ENCODE measurements at regions not wholly inside any gene's neighbourhood (a gene's known extent, or its start where the extent isn't known, plus 50 kb on each side); places are given as distances from the start of the nearest gene placed in this dataset.

DNA sequence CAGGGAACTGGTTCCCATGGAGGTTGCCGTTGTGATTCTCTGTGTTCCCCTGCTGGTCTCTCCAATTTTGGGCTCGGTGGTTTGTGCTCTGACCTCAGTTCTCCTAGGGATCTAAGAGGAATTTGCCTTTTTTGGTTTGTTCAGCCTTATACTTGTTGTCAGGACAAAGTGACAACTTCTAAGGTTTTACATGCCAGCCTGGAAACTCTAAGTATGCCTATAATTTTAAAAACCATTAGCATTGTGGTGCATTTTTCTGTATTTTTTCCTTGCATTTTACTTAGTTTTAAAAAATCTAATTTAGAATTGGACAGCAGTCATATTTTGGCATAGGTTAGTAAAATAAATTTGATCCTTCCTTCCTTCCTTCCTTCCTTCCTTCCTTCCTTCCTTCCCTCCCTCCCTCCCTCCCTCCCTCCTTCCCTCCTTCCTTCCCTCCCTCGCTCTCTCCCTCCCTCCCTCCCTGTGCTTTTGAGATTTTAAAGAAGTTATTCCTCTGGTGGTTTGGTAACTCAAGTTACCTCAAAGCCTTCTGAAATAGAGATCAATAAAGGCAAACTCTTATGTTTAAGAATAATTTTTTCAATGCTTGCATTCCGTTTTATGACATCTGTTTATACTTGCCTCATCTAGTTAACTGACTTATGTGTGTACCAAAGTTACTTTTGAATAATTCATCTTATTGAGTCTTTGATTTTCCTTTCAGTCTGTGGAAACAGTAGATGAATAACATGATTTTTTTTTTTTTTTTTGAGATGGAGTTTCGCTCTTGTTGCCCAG is 141.3 kb upstream of the RGS17 start:
- Histone ChIP-seq H3K79me2 (ENCODE audit: control insufficient read depth, insufficient read depth, low read length) (no peaks in the 10 kb centered on the region), H3K27me3 (ENCODE audit: control insufficient read depth in 2 of 2, insufficient read depth in 2 of 2, low read length in 2 of 2) (no peaks in the 10 kb centered on the region), H3K9me1 (ENCODE audit: control insufficient read depth, insufficient read depth, low read length) (no peaks in the 10 kb centered on the region), H3K9me3 (replicated peaks; ENCODE audit: control insufficient read depth, insufficient read depth, low read depth, low read length) (peaks cover 2% of the 10 kb centered on the region; the same call in 1 of the 2 replicates), H4K20me1 (replicated peaks; ENCODE audit: control insufficient read depth, insufficient read depth, low read length) (no peaks in the 10 kb centered on the region), H3K27ac (ENCODE audit: extremely low read depth, low read depth, low read length) (no peak overlapping the region), H2AFZ (ENCODE audit: low read depth, low read length) (no peak overlapping the region), H3K4me3 (no peak overlapping the region), H3K4me2 (ENCODE audit: insufficient read depth, low read length) (no peak overlapping the region), H3K9ac (ENCODE audit: insufficient read depth in 1 of 2, low read depth in 2 of 2, low read length in 2 of 2) (no peak overlapping the region), H3K4me1 (replicated peaks in 1 of 2; ENCODE audit: control insufficient read depth in 2 of 2, insufficient read depth in 2 of 2, low read length in 2 of 2) (no peaks in the 10 kb centered on the region), H3K36me3 (ENCODE audit: control insufficient read depth, insufficient read depth, low read length) (no peaks in the 10 kb centered on the region)
- in situ Hi-C loops (cut with MboI) (no loop called here), intact Hi-C loops (cut with micrococcal nuclease) (no loop called here)
- no peak for FAIRE-seq
- ChIA-PET CTCF (ENCODE audit: low intra/inter-chr PET ratio) (no interaction called here), POLR2A (no interaction called here)
- no peak for ATAC-seq
- BruUV-seq (replicated peaks) = no TSS peak
- no peak for TF ChIP-seq MCM2 (IDR thresholded peaks at IDR 0.05; ENCODE audit: low read depth)
- TF ChIP-seq HNRNPK (IDR thresholded peaks at IDR 0.05; ENCODE audit: low read depth, low read length, poor library complexity, severe bottlenecking) = peak; percentile 51
- TF ChIP-seq PCBP2 (IDR thresholded peaks at IDR 0.05; ENCODE audit: low read depth, low read length, poor library complexity, severe bottlenecking) = peak; percentile 72
- TF ChIP-seq DIDO1 (tag; IDR thresholded peaks at IDR 0.05; ENCODE audit: low read depth) = no peak
- TF ChIP-seq, protein P1, sequence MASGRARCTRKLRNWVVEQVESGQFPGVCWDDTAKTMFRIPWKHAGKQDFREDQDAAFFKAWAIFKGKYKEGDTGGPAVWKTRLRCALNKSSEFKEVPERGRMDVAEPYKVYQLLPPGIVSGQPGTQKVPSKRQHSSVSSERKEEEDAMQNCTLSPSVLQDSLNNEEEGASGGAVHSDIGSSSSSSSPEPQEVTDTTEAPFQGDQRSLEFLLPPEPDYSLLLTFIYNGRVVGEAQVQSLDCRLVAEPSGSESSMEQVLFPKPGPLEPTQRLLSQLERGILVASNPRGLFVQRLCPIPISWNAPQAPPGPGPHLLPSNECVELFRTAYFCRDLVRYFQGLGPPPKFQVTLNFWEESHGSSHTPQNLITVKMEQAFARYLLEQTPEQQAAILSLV (tag; IDR thresholded peaks at IDR 0.05) = no peak
- no peak for TF ChIP-seq POLR2B (IDR thresholded peaks at IDR 0.05; ENCODE audit: low read depth, partially characterized antibody)
- WGBS (ENCODE audit: insufficient coverage, low coverage, missing lambda C conversion rate) = 0% methylated on average over 5 of the region's 5 CpGs
- DNase-seq (ENCODE audit: extremely low read depth in 1 of 4, low spot score in 3 of 4) = no peak
